HG03460 (cell line): ENCODE measurements at regions not wholly inside any gene's neighbourhood (a gene's known extent, or its start where the extent isn't known, plus 50 kb on each side); places are given as distances from the start of the nearest gene placed in this dataset.

ENCODE experiments used
- ATAC-seq: cut with Tn5 transposase; IDR thresholded peaks from one replicate; pipeline ENCODE4 v1.9.1; 2021; ENCODE audit not compliant: unreplicated experiment

DNA sequence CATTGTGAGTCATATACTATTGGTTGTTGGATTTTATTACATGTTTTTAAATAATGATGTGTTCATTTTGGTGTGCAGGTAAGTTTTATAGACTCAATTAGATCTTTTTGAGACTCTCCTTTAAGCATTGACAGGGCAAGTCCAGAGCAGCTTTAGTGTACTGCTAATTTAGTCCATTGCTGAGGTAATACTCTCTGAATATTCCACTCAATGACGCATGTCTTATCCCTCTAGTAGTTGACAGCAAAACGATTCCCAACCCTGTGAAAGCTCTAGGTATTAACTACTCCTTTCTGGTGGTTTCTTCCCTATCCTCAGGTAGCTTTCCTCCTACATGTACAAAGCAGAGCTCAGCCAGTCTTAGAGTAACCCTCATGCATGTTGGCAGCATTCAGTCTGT is 373.5 kb upstream of the MAP3K7 start:
- no peak for ATAC-seq

DNA sequence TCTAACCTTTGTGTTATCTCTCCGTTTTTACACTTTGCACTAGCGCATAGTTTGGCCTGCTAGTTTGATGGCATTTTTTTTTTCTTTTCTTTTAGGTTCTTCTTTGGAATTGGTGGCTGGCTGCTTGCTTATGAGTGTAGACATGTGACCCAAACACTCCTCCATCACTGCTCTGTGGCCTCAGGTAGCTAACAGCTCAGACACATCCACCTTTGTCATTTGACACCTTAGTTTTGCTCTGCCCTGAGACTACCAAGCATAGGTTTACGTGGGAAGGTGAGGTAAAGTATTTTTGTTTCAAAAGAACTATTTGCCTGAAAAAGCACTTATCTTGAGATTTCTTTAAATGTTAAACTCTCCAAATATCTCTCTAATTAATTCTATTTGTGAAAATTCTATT is 368.4 kb upstream of the MAP3K7 start:
- ATAC-seq: no peak

DNA sequence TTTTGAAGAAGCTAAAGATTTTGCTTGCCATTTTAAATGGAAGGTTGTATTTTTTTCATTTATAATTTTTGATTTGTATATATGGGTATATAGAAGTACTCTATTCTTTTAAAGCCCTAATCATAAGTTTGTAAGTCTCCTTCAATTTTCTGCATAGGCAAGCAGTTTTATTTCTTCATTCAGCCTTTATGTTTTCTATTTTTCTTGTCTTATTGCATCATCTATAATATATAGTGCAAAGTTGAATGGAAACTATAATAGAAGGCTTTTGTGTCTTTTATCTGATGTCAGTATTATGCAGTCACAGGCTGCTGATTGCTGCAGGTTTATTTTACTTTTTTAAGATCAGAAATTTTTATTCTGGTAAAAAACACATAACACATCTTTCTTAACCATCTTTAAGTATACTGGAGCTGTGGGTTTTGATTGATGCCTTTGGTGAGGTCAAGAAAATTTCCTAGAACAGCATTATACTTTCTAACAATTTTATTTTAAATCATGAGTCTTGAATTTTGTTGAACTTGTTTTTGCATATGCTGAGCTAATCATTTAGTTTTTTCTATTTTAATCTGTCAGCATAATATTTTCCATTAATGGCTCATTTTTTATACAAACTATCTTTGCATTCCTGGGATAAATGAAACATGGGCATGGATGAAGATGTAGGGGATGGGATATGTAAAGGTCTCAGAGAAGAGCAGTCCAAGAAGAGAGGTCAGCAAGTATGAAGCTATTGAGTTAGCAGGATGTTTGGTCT is 366.7 kb upstream of the MAP3K7 start:
- ATAC-seq: no peak

DNA sequence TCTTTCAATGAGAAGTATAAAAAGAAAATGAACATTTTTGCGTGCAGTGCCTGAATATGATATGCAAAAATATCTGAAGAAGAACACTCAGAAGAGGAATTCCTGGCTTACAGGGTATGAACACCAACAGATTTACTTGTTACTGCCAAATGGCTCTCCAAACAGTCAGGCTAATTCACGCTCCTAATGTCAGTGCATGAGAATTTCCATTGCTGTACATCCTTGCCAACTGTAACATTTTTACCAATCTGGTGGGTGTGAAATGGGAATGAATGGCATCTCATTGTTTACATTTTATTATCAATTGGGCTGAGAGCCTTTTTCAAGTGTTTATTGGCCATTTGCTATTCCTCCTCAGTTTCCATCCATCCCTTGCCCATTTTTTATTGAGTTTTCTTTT is 365.3 kb upstream of the MAP3K7 start:
- ATAC-seq: no peak

DNA sequence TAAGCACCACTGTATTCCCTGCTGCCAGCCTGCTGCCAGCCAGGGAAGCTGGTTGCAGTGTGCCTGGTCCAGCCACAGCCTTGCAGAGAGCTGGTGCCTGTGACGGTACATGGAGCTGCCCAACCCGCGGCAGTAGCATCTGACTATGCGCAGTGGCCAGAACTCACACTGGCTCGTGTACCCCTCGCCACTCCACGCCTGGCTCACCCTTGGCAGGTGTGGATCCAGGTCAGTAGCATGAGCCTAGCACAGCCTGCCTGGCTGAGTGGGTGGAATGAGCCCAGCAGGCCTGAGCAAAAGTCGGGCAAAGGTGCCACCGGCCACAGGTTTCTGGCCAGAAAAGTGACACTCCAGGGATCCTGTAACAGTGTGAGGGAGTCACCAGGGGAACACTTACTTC is 361.7 kb upstream of the MAP3K7 start:
- no peak for ATAC-seq

DNA sequence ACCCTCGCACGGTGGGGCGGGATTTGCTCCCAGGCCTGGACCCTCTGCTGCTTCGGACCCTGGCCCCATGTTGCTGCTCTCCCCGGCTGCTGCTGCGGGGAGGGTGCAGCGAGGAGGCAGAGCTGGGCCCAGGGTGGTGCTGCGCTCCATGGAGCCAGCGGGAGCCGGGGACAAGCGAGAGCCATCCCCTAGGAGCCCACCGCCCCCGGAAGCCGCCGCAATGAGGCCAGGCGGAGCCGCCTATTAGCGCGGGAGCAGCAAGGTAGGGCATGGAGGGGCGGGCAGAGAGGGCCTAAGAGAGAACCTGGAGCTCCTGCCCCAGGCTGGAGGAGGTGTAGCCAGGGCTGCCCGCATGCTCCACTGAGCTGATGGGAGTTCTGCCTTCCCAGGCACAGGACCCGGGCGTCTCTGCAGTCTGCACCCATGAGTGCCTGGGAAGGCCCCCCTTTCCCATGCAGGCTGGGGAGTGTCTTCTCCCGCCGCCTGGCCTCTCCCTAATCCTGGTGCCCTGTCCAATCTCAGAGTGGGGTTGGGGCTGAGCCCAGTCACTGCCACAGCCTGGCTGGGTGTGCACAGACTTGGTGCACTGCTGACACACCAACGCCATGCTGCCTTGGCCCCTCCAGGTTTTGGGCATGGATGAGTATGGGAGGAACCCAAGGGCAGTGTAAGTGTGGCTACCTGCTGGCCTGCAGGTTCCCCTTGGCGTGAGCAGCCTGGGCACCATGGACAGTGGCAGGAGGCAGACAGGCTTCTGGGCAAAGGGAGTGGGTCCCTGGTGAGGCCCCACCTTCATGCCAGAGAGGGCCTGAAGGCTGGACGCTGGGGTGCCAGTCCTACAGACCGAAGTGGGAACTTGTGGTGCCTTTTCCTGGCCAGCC is 360.6 kb upstream of the MAP3K7 start:
- ATAC-seq: no peak

DNA sequence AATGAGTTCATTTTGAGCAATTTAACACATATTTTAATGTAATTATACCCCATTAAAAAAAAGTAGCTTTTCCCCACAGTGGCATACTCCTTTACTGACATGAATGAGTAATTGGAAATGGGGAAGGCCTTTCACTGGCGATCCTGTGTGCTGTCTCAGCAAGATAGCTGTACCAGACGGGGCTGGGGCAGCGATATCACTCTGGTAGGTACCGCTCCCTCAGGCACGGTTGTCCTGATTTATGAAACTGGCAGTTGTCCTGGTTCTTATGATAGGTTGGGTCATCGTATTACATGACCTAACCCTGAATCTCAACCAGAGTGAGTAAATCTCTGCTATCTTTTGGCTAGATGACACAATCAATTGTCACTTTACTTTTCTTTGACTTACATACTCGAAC is 355.0 kb upstream of the MAP3K7 start:
- ATAC-seq: no peak

DNA sequence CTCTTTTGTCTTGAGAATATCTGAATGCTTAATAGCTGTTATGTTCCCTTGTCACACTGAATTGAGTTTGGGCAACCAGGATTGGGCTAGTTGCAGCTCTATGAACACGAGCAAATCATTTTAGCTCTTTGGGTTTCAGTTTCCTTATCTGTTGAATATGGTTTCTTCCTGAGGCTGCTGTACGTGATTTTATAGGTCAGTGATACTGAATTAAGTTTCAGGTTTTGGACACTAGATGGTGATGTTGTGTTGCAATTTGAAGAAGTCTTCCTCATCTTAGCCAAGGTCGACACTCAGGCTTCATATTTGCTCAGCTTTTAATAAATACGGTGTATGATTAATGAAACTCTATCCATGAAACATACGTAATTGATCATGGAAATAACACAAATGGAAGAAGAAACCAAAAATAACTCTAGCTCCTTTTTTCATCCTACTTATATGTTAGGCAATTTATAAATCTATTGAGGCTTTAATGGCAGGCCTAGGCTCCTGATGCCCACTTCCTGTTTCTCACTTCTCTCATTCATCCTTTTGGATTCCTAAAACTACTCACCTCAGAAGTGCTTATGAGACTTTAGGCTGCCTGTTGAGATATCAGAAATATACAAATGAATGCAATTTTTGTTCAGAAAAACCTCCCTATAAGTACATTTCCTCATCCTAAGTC is 354.1 kb upstream of the MAP3K7 start:
- ATAC-seq: peak; percentile 98

DNA sequence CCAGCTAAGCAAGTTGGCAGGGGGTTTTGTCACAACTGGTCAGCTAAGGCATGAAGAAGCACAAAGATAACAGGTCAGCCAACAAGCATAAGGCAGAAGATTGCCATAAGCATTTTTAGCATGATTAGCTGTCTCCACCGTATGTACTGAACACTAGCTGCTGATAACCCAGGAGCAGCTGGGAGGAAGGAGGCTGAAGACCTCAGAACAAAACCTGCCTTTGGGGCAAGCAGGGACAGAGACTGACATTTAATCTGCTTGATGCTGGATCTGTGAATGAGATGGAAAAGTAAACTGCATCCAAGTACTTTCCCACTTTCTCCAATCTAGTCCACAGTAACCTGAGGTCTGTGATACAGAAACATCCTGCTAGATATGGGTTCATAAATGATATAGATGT is 353.0 kb upstream of the MAP3K7 start:
- ATAC-seq: no peak

DNA sequence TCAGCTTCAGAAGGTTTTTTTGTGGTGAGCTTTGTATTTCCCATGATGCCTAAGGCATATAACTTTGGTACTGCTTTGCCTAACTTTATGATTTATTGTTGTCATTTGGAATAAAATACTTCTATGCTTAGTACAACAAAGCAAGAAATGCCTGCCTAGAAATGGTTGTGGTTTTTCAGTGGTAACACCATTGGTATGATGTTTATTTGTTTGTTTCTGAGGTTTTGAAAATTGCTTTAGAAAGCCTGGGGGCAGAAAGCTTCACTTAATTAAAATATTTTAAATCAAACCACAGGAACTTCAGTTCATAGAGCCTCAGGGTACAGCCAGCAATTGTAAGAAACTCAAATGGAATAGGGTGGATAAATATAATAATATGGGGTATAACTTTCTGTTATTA is 351.2 kb upstream of the MAP3K7 start:
- no peak for ATAC-seq

DNA sequence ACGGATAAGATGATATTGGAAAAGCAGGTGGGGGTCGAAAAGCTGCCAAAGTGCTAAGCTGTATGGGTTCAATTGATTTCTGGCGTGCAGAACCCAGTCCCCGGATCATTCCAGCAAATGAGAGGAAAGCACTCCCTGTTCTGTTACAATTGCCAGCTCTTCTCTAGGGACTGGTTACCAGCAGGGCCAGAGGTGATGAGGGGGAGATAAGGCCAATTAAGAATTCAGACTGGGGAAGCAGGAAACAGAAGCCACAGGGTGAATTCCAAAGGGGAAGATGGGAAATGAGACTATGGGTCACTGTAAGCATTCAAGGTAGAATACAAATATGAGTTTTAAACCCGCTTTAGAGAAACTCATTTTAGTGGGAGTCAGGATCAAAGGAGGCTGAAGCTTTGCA is 349.4 kb upstream of the MAP3K7 start:
- ATAC-seq: no peak

DNA sequence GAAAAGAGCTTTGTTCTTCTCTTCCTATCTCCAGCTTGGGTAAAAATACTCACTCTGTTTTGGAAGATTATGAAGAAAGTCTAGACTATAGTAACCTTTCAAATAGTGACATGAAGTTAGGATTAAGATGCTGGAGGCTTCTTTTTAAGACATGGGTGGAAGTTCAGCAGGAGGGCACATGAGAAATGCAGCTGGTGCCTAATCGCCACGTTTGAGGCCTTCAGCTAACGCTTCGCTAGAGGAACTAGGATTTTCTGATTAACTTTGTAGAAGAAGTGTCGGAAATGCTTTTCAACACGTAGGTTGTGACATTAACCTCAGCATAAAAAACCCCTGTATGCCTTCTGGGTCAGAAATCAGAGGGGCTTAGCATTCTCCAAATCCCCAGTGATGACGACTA is 348.1 kb upstream of the MAP3K7 start:
- ATAC-seq: no peak

DNA sequence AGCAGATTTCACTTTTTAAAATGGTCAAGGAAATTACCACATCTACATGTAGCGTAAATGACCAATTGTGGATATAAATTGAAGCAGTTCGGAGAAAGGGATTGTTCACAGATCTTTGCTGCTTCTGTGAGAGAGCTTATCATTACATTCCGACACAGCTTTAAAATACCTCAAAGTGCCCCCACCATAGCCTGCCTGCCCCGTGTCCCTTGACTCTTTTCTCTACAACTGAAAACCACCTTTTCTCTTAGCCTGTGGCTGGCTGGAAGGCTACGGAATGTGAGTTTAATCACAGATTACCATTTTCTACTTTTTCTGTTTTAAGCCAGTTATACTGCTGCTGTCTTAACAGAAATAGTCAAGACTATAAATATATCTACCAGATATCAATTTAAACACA is 347.2 kb upstream of the MAP3K7 start:
- ATAC-seq: no peak

DNA sequence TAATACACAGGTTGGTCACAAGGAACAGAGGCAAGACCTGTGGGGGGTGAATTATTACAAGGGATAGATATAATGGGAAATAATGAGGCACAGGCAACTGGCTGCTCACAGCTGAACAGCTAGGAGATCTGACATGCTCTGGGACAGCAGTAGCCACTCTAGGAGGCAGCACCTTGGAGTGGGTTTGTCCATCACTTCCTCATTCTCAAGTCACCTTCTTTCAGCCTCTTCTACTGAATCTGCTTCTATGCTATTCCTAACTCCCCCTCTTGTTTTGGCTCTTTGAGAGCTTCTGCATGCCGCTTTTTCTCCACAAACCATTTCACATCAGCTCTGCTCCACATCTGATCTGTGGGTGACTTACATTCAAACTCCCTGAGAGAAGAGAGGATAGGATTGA is 345.5 kb upstream of the MAP3K7 start:
- ATAC-seq: no peak

DNA sequence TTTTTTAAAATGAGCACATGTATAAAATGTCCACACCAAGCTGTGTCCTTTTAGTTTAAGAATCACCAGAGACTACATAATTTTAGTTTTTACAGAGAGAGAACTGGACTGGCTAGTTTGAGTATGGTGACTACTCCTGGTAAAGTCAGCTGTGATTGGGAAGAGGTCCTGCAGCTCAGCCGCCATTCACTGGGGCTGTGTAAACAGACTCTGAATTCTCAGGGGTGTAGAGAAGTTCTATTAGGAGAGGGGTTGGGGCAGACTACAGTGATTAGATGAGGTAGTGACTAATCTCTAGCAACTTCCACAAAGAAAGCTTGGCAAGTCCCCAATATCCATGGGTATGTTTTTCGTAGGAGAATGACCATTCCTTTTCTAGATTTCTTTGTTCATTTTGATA is 341.2 kb upstream of the MAP3K7 start:
- ATAC-seq: no peak

DNA sequence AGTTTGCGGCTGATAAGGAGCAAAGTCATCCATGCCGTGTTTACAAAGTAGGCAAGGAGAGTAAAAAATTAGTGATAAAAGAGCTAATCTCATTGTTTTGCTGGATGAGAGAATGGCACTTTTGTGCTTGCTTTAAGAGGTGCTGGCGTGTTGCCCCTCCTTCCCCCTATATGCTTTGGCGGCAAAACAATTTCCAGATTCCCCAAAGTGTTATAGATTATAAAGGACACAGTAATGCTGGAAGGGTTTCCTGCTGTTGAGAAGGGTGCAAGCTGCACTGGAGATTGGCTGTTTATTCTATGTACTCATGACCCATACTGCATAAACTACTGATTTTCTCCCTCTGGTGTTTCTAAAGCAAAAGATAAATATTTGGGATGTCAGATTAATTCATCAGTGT is 338.9 kb upstream of the MAP3K7 start:
- ATAC-seq: no peak

DNA sequence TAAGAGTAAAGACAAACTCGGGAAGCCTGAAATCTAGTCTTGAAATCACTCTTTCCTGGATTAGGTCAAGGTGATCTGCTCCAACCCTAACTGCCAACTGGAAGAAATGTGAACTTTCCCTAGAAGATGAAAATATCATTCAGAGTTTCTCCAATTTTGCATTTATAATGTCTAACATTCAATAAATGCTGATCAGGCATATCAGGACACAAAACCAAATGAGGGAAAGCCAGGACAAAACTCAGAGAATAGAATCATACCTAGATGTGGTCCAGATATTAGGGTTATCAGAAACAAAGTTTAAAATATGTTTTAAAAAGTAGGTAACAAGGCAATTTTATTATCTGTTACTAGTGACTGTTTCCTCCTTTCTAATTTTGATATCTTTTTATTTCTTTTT is 335.5 kb upstream of the MAP3K7 start:
- no peak for ATAC-seq

DNA sequence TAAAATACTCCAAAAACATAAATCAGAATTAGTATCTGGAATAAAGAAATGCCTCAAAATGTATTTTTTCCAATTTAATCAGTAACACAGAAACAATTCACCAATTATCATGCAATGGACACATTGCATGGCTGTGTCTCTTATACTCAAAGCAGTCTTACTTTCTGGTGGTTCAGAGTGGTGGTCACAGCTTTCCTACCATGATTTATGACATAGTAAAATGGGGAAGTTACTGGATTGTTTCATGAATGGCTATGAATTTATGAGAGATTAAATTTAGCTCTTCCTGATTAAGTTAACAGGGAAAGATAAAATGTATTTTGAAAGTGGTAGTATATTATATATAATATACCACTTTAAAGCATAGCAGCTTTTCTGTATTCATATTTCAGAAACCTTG is 331.5 kb upstream of the MAP3K7 start:
- ATAC-seq: no peak

DNA sequence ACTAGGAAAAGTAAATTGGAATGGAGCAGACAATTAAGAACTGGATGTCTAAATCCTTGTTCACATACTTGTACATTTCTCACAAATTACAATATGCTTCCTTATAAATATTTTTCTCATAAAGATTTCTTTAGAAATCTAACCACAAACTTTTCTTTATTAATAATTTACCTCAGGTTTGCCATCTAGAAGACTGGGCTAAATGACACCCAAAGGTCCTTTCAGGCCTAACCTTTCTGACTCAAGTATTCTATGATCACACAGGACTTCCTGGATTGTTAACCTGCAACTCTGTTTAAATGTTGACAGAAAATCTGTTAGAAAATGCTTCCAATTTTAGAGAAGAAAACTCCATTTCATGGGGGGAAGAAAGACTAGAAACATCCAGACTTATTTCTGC is 330.5 kb upstream of the MAP3K7 start:
- no peak for ATAC-seq

DNA sequence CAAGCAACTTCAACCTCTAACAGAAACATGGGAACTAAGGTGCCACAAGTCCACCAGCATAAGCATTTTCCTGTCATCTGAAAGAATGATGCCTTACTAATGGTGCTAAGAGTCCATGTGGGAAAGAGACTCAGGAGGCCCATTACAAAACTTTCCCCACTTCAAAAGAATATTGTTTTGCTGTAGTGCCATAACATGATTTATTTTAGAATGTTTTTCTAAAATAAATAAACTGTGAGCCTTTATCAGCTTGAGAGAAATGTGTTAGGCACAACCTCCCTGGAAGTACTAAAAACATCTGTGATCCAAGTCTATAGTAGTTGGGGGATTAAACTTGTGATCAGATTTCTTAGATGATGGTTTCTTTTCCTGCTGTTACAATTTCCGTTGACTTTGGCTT is 330.1 kb upstream of the MAP3K7 start:
- ATAC-seq: no peak

DNA sequence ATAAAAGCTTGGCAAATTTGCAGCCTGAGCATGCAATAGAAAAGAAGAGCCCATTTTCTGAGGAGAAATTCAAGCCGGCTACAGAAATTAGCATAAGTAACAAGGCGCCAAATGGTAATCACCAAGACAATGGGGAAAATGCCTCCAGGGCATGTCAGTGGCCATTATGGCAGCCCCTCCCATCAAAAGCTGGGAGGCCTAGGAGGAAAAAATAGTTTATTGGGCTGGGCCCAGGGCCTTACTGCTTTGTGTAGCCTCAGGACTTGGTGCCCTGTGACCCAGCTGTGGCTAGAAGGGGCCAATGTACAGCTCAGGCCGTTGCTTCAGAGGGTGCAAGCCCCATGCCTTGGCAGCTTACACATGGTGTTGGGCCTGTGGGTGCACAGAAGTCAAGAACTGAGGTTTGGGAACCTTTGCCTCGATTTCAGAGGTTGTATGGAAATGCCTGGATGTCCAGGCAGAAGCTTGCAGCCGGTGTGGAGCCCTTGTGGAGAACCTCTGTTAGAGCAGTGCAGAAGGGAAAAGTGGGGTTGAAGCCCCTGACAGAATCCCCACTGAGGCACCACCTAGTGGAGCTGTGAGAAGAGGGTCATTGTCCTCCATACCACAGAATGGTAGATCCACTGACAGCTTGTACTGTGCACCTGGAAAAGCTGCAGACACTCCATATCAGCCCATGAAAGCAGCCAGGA is 328.5 kb upstream of the MAP3K7 start:
- no peak for ATAC-seq
